ENCODE measurements at regions not wholly inside any gene's neighbourhood (a gene's known extent, or its start where the extent isn't known, plus 50 kb on each side); places are given as distances from the start of the nearest gene placed in this dataset.

DNA sequence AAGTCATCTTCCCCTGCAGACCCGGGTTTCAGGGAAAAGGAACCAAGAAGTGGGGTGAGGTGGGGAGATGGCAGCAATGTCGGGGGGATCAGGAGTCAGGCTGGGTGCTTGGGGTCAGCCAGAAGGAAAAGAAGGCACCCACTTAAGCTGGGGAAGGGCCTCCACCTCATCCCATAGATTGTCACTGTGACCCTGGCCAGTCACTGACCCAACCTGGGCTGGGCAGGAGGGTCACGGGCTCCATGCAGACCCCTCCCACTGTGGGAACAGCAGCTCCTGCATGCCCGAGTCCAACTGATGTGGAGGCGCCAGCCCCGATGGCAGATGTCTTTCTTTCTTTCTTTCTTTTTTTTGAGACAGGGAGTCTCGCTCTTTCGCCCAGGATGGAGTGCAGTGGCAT is 53.6 kb upstream of the HAAO start:
- no peak overlapping the region for H3K4me2 ChIP-seq (ENCODE audit: control insufficient read depth, insufficient read depth)
- RAD21 ChIA-PET (ENCODE audit: unreplicated experiment) = no interaction called here
- FAIRE-seq (no peak), ATAC-seq (no peak), DNase-seq (ENCODE audit: low read depth, low spot score) (no peak)
- intact Hi-C loops (cut with micrococcal nuclease; ENCODE audit: unreplicated experiment) = no loop called here
- TF ChIP-seq, protein P1, sequence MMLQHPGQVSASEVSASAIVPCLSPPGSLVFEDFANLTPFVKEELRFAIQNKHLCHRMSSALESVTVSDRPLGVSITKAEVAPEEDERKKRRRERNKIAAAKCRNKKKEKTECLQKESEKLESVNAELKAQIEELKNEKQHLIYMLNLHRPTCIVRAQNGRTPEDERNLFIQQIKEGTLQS (IDR thresholded peaks at IDR 0.05; ENCODE audit: borderline replicate concordance, extremely low read depth, low read depth, low read length) = no peak
- TF ChIP-seq FOXK2 (IDR thresholded peaks at IDR 0.05) = no peak
- no peak for TF ChIP-seq YY1 (IDR thresholded peaks at IDR 0.05; ENCODE audit: low read depth, low read length)
- 57% methylated on average over 8 of the region's 8 CpGs for WGBS (ENCODE audit: insufficient coverage, insufficient replicate concordance, low lambda C conversion rate, missing lambda C conversion rate)
- H2AFZ ChIP-seq (ENCODE audit: control insufficient read depth, low read depth, low read length) = no peak overlapping the region
- no peaks in the 10 kb centered on the region for H3K79me2 ChIP-seq (ENCODE audit: control insufficient read depth, insufficient read depth, low read length)
- no peaks in the 10 kb centered on the region; a peak in 3 of 4 replicates for H3K27me3 ChIP-seq (replicated peaks in 1 of 2; ENCODE audit: control insufficient read depth in 2 of 2, insufficient read depth in 2 of 2, low read length in 1 of 2)
- no peaks in the 10 kb centered on the region for H4K20me1 ChIP-seq (ENCODE audit: control insufficient read depth, insufficient read depth)
- CTCF ChIA-PET = no interaction called here
- in situ Hi-C loops (cut with MboI) = no loop called here
- no peak overlapping the region for H3K27ac ChIP-seq (ENCODE audit: control insufficient read depth, insufficient read depth)
- SMC1A ChIA-PET (ENCODE audit: uncharacterized antibody, unreplicated experiment) = no interaction called here
- POLR2A ChIA-PET = no interaction called here
- H3K36me3 ChIP-seq (ENCODE audit: control insufficient read depth in 2 of 2, insufficient read depth in 2 of 2, low read length in 1 of 2) = no peaks in the 10 kb centered on the region
- BruUV-seq (replicated peaks) = no TSS peak
- no peaks in the 10 kb centered on the region for H3K4me1 ChIP-seq (ENCODE audit: control insufficient read depth, insufficient read depth, low read length)
- H3K9ac ChIP-seq (ENCODE audit: control insufficient read depth, insufficient read depth, low read length) = no peak overlapping the region
- no peak overlapping the region for H3K4me3 ChIP-seq
- H3K9me3 ChIP-seq (replicated peaks; ENCODE audit: control insufficient read depth, insufficient read depth, low read length) = no peaks in the 10 kb centered on the region

- Histone ChIP-seq H3K4me1 (ENCODE audit: control insufficient read depth, insufficient read depth, low read length) (no peaks in the 10 kb centered on the region), H3K36me3 (ENCODE audit: control insufficient read depth in 2 of 2, insufficient read depth in 2 of 2, low read length in 1 of 2) (no peaks in the 10 kb centered on the region), H3K27ac (ENCODE audit: control insufficient read depth, insufficient read depth) (no peak overlapping the region), H3K4me2 (ENCODE audit: control insufficient read depth, insufficient read depth) (no peak overlapping the region), H3K79me2 (ENCODE audit: control insufficient read depth, insufficient read depth, low read length) (no peaks in the 10 kb centered on the region), H3K4me3 (no peak overlapping the region), H3K9me3 (replicated peaks; ENCODE audit: control insufficient read depth, insufficient read depth, low read length) (no peaks in the 10 kb centered on the region), H2AFZ (ENCODE audit: control insufficient read depth, low read depth, low read length) (no peak overlapping the region), H3K27me3 (replicated peaks in 1 of 2; ENCODE audit: control insufficient read depth in 2 of 2, insufficient read depth in 2 of 2, low read length in 1 of 2) (no peaks in the 10 kb centered on the region; a peak in 3 of 4 replicates), H4K20me1 (ENCODE audit: control insufficient read depth, insufficient read depth) (no peaks in the 10 kb centered on the region), H3K9ac (ENCODE audit: control insufficient read depth, insufficient read depth, low read length) (no peak overlapping the region)
- ChIA-PET RAD21 (ENCODE audit: unreplicated experiment) (no interaction called here), SMC1A (ENCODE audit: uncharacterized antibody, unreplicated experiment) (no interaction called here), CTCF (interaction anchor here (0.7 to 1.0 kb wide), 2 partner anchors 13 to 15 kb away, joined by 3 read pairs; no protein-coding TSS in a partner anchor), POLR2A (no interaction called here)
- intact Hi-C loops (cut with micrococcal nuclease; ENCODE audit: unreplicated experiment) (no loop called here), in situ Hi-C loops (cut with MboI) (no loop called here)
- no peak for DNase-seq (ENCODE audit: low read depth, low spot score)
- no peak for FAIRE-seq
- BruUV-seq (replicated peaks) = no TSS peak
- ATAC-seq = no peak
- 27% methylated on average over 20 of the region's 20 CpGs for WGBS (ENCODE audit: insufficient coverage, insufficient replicate concordance, low lambda C conversion rate, missing lambda C conversion rate)
- TF ChIP-seq SREBF2 (IDR thresholded peaks at IDR 0.05; ENCODE audit: low read length) (no peak), ELK1 (IDR thresholded peaks at IDR 0.05; ENCODE audit: low read depth, low read length) (no peak), POLR2AphosphoS5 (IDR thresholded peaks at IDR 0.05; ENCODE audit: low read length) (no peak), RELA (IDR thresholded peaks at IDR 0.05; ENCODE audit: borderline replicate concordance, partially characterized antibody) (no peak), SIN3A (IDR thresholded peaks at IDR 0.05; ENCODE audit: low read depth, low read length) (no peak), MAX (IDR thresholded peaks at IDR 0.05; ENCODE audit: low read depth, low read length) (no peak), CREB1 (IDR thresholded peaks at IDR 0.05; ENCODE audit: low read depth) (no peak), BCL11A (IDR thresholded peaks at IDR 0.05; ENCODE audit: low read depth, low read length) (no peak), RUNX3 (IDR thresholded peaks at IDR 0.05; ENCODE audit: low read length) (no peak), ZNF274 (IDR thresholded peaks at IDR 0.05; ENCODE audit: insufficient read depth, insufficient read length) (no peak)
- TF ChIP-seq, protein P2, sequence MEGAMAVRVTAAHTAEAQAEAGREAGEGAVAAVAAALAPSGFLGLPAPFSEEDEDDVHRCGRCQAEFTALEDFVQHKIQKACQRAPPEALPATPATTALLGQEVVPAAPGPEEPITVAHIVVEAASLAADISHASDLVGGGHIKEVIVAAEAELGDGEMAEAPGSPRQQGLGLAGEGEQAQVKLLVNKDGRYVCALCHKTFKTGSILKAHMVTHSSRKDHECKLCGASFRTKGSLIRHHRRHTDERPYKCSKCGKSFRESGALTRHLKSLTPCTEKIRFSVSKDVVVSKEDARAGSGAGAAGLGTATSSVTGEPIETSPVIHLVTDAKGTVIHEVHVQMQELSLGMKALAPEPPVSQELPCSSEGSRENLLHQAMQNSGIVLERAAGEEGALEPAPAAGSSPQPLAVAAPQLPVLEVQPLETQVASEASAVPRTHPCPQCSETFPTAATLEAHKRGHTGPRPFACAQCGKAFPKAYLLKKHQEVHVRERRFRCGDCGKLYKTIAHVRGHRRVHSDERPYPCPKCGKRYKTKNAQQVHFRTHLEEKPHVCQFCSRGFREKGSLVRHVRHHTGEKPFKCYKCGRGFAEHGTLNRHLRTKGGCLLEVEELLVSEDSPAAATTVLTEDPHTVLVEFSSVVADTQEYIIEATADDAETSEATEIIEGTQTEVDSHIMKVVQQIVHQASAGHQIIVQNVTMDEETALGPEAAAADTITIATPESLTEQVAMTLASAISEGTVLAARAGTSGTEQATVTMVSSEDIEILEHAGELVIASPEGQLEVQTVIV (IDR thresholded peaks at IDR 0.05; ENCODE audit: borderline replicate concordance, partially characterized antibody) = no peak
These were observed 52.8 kb upstream of the HAAO start for GRCh38 chr2:42844901-42845821.
